NCI-H446 (cell line): ENCODE measurements at regions not wholly inside any gene's neighbourhood (a gene's known extent, or its start where the extent isn't known, plus 50 kb on each side); places are given as distances from the start of the nearest gene placed in this dataset.
A peak's percentile ranks its signal among the peaks of the same experiment; 100 is the strongest.
"Not testable (repeated sequence)": the region's sequence is repeated elsewhere in the genome, so short reads cannot be mapped to it uniquely, and the experiment has no call there.

Source experiments
- DNase-seq, 2 experiments: peaks; one replicate each; lab custom pipeline; 2025; lab: John Stamatoyannopoulos, UW

- no peak for DNase-seq
Observed at GRCh38 chr12:118537481-118537917, 161.1 kb downstream of the SUDS3 start.

- no peak for DNase-seq
Observed at GRCh38 chr12:118541071-118541470, 164.7 kb downstream of the SUDS3 start.

- peak in 1 of 2 experiments; percentile 18 for DNase-seq
Observed at GRCh38 chr12:118541934-118542333, 165.6 kb downstream of the SUDS3 start.

GRCh38 chr12:118543651-118544050 is 167.3 kb downstream of the SUDS3 start:
- DNase-seq: no peak

- DNase-seq: no peak
Observed at GRCh38 chr12:118544569-118544968, 168.2 kb downstream of the SUDS3 start.

- DNase-seq: not testable (repeated sequence)
Observed at GRCh38 chr12:118547606-118548005, 171.3 kb downstream of the SUDS3 start.

- DNase-seq: no peak
Observed at GRCh38 chr12:118548887-118549509, 172.6 kb downstream of the SUDS3 start.

- DNase-seq: no peak
Observed at GRCh38 chr12:118549510-118549980, 173.2 kb downstream of the SUDS3 start.

GRCh38 chr12:118553856-118554504 is 177.6 kb downstream of the SUDS3 start:
- no peak for DNase-seq

GRCh38 chr12:118558941-118559340 is 182.6 kb downstream of the SUDS3 start:
- no peak for DNase-seq

GRCh38 chr12:118560733-118561132 is 184.4 kb downstream of the SUDS3 start:
- DNase-seq: no peak

- no peak for DNase-seq
Observed at GRCh38 chr12:118571730-118572129, 195.4 kb downstream of the SUDS3 start.

GRCh38 chr12:118574288-118574687 is 197.9 kb downstream of the SUDS3 start:
- no peak for DNase-seq

GRCh38 chr12:118575730-118576129 is 199.4 kb downstream of the SUDS3 start:
- DNase-seq: no peak

GRCh38 chr12:118581371-118581770 is 205.0 kb downstream of the SUDS3 start:
- no peak for DNase-seq

- DNase-seq: no peak
Observed at GRCh38 chr12:118582863-118583262, 206.5 kb downstream of the SUDS3 start.

- DNase-seq: no peak
Observed at GRCh38 chr12:118586433-118586832, 210.1 kb downstream of the SUDS3 start.

GRCh38 chr12:118589162-118589561 is 212.8 kb downstream of the SUDS3 start:
- DNase-seq: no peak

GRCh38 chr12:118590406-118591150 is 214.2 kb downstream of the SUDS3 start:
- DNase-seq: no peak

- no peak for DNase-seq
Observed at GRCh38 chr12:118603610-118604361, 227.4 kb downstream of the SUDS3 start.

- no peak for DNase-seq
Observed at GRCh38 chr12:118606690-118607089, 230.3 kb downstream of the SUDS3 start.

- no peak for DNase-seq
Observed at GRCh38 chr12:118607831-118608230, 231.5 kb downstream of the SUDS3 start.
